Tibial nerve (tissue), 4 donors: ENCODE measurements at regions not wholly inside any gene's neighbourhood (a gene's known extent, or its start where the extent isn't known, plus 50 kb on each side); places are given as distances from the start of the nearest gene placed in this dataset.

Experiments
- DNase-seq, 2 donors: peaks; one replicate each; pipeline ENCODE4 v3.0.0-alpha.2; 2019; ENCODE audit warnings: low spot score in 2 of 2
- H3K27ac ChIP-seq, 4 donors: fragments of 200-600 bp; sonication (generic) in 3 of 4; one replicate each; pipeline ENCODE4 v1.5.1; 2017 to 2019; ENCODE audit warnings: mild to moderate bottlenecking in 1 of 4
- H3K27me3 ChIP-seq, 2 donors: fragments of 200-600 bp; sonication (generic) in 1 of 2; one replicate each; pipeline versions ENCODE4 v1.5.1 to v1.6.0; 2017 to 2019
- H3K36me3 ChIP-seq, 3 donors: fragments of 200-600 bp; sonication (generic); one replicate each; pipeline ENCODE4 v1.5.1; 2018 to 2019
- H3K4me1 ChIP-seq, 4 donors: fragments of 200-600 bp; sonication (generic) in 3 of 4; one replicate each; pipeline ENCODE4 v1.5.1; 2017 to 2019
- H3K4me3 ChIP-seq, 4 donors: fragments of 200-600 bp; sonication (generic) in 3 of 4; one replicate each; pipeline ENCODE4 v1.5.1; 2017 to 2019; ENCODE audit warnings: mild to moderate bottlenecking in 1 of 4, moderate library complexity in 1 of 4
- H3K9me3 ChIP-seq, 4 donors: fragments of 200-600 bp; sonication (generic) in 3 of 4; one replicate each; pipeline ENCODE4 v1.5.1; 2017 to 2019
- CTCF ChIP-seq, 5 experiments: fragments of 200-600 bp in 3 of 5; fragments of 450-650 bp in 2 of 5; sonication (generic) in 3 of 5; IDR thresholded peaks; one replicate each; pipeline ENCODE4 v1.5.1; 2016 to 2019; ENCODE audit warnings: antibody characterized with exemption in 5 of 5, mild to moderate bottlenecking in 3 of 5, moderate library complexity in 2 of 5
- EP300 ChIP-seq, 2 donors: sonication (generic); formaldehyde crosslinking; IDR thresholded peaks; one replicate each; pipeline ENCODE4 v1.6.1; 2017; ENCODE audit warnings: antibody characterized with exemption in 2 of 2, mild to moderate bottlenecking in 1 of 2
- POLR2A ChIP-seq, 2 donors: fragments of 450-650 bp; IDR thresholded peaks; one replicate each; pipeline ENCODE4 v1.6.1; 2017; ENCODE audit warnings: antibody characterized with exemption in 2 of 2, mild to moderate bottlenecking in 2 of 2, moderate library complexity in 2 of 2
- WGBS, 2 donors: methylation state at CpG; one replicate each; pipeline ENCODE4 v1.1.5; 2018; 5-methylcytosine and 5-hydroxymethylcytosine counted together

GRCh38 chr21:27764056-27764455, 797.2 kb upstream of the ADAMTS5 start:
- Histone ChIP-seq H3K27ac (no peak overlapping the region), H3K4me1 (peaks cover 0 to 13% (median 0%) of the 10 kb centered on the region in 4 donors), H3K4me3 (no peak overlapping the region), H3K36me3 (no peaks in the 10 kb centered on the region), H3K9me3 (peaks cover 0 to 6% (median 0%) of the 10 kb centered on the region in 4 donors), H3K27me3 (no peaks in the 10 kb centered on the region)
- WGBS, 2 donors, result 87 to 97% methylated on average over 1 of the region's 1 CpG
- DNase-seq, result no peak
- no peak for TF ChIP-seq POLR2A (IDR thresholded peaks at IDR 0.05)

DNA sequence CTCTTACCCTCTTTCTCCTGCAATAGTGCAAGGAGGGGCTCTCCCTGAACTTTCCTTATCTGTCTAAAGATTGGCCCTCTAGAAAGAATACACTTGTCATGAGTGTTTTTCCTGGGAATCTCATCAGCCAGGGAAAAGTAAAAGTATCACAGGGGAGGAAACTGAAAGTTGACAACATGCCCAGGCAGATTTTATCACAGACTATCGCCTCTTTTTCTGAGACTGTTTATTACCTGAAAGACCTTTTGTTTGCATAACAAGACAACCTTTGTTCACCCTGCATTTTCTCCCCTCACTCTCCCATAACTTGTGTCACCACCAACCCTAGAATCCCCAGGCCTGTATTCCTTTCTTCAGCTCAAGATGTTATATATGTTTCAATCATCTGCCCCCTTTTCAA, 794.7 kb upstream of the ADAMTS5 start:
- Histone ChIP-seq H3K4me1 (peaks cover 0 to 13% (median 0%) of the 10 kb centered on the region in 4 donors), H3K27me3 (no peaks in the 10 kb centered on the region), H3K27ac (peak overlapping the region in 2 of 4 donors; percentile 6 to 12), H3K9me3 (peaks cover 0 to 7% (median 0%) of the 10 kb centered on the region in 4 donors), H3K36me3 (no peaks in the 10 kb centered on the region), H3K4me3 (no peak overlapping the region)
- no peak for DNase-seq
- no peak for TF ChIP-seq EP300 (IDR thresholded peaks at IDR 0.05)
- no peak for TF ChIP-seq CTCF (IDR thresholded peaks at IDR 0.05)
- no peak for TF ChIP-seq POLR2A (IDR thresholded peaks at IDR 0.05)
- WGBS, 2 donors, result 6 to 12% methylated on average over 1 of the region's 1 CpG

GRCh38 chr21:27759820-27760219, 792.9 kb upstream of the ADAMTS5 start:
- Histone ChIP-seq H3K27me3 (no peaks in the 10 kb centered on the region), H3K4me3 (no peak overlapping the region), H3K36me3 (no peaks in the 10 kb centered on the region), H3K4me1 (peaks cover 0 to 13% (median 0%) of the 10 kb centered on the region in 4 donors), H3K27ac (no peak overlapping the region), H3K9me3 (peaks cover 0 to 7% (median 0%) of the 10 kb centered on the region in 4 donors)
- no peak for TF ChIP-seq CTCF (IDR thresholded peaks at IDR 0.05)
- no peak for TF ChIP-seq POLR2A (IDR thresholded peaks at IDR 0.05)
- TF ChIP-seq EP300 (IDR thresholded peaks at IDR 0.05), result no peak
- DNase-seq, result no peak

DNA sequence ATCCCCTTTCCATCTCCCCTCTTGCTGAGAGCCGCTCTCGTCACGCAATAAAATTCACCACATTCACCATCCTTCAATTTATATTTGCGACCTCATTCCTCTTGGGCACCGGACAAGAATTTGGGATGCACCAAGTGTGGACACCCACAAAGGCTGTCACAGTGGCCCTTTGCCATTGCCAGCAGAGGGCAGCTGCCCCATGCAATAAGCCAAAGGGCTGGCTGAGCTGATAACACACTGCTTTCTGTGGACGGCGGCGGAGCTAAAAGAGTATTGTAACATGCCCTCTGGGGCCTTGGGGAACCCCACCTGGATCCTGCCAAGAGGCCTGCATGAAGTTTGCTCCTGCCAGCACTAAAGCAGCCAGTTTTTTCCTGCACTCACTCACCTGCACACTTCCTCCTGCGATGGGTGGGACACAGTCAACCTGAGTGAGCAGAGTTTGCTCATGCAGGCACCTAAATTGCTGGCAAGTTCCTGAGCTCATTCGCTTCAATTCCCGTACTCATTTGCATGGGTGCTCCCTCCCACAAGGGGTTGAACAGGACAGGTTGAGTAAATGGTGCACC, 792.3 kb upstream of the ADAMTS5 start:
- no peak for DNase-seq

DNA sequence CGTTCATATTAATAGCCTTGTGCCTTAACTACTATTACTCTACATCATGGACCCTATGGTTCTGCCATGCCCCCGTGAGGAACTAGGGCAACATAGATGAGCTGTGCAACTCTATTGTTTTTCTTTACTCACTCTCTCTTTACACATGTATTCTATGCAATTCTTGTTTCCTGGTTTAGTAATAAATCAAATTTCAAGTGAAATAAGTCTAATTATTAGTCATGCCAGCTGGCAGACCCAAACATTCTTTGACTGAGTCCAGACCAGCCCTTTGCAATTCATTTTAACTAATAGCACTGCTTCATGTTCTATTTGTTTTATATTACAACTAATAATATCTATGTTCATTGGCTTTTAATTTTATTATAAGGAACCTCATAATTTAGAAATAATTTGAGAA, 789.3 kb upstream of the ADAMTS5 start:
- no peak overlapping the region for H3K27ac ChIP-seq
- H3K4me1 ChIP-seq, result no peaks in the 10 kb centered on the region
- no peak for DNase-seq
- WGBS, 2 donors, result 88 to 90% methylated on average over 2 of the region's 2 CpGs
- H3K9me3 ChIP-seq, result peaks cover 0 to 7% (median 0%) of the 10 kb centered on the region in 4 donors
- TF ChIP-seq EP300 (IDR thresholded peaks at IDR 0.05) (no peak), POLR2A (IDR thresholded peaks at IDR 0.05) (no peak), CTCF (IDR thresholded peaks at IDR 0.05) (no peak)
- no peaks in the 10 kb centered on the region for H3K27me3 ChIP-seq
- H3K36me3 ChIP-seq, result no peaks in the 10 kb centered on the region
- no peak overlapping the region for H3K4me3 ChIP-seq

More for the DNA sequence above, 792.3 kb upstream of the ADAMTS5 start:
- Histone ChIP-seq H3K4me3 (no peak overlapping the region), H3K9me3 (peaks cover 0 to 7% (median 0%) of the 10 kb centered on the region in 4 donors), H3K4me1 (peaks cover 0 to 13% (median 0%) of the 10 kb centered on the region in 4 donors), H3K27me3 (no peaks in the 10 kb centered on the region), H3K36me3 (no peaks in the 10 kb centered on the region), H3K27ac (no peak overlapping the region)
- WGBS, 2 donors, result 83 to 86% methylated on average over 11 of the region's 11 CpGs
- TF ChIP-seq POLR2A (IDR thresholded peaks at IDR 0.05) (no peak), CTCF (IDR thresholded peaks at IDR 0.05) (no peak), EP300 (IDR thresholded peaks at IDR 0.05) (no peak)
